Neural cell (in vitro differentiated cells): ENCODE measurements at regions not wholly inside any gene's neighbourhood (a gene's known extent, or its start where the extent isn't known, plus 50 kb on each side); places are given as distances from the start of the nearest gene placed in this dataset.

ENCODE experiments used
- EP300 ChIP-seq: fragments of 450-650 bp; conservative IDR thresholded peaks from 2 replicates; pipeline ENCODE4 v1.6.1; 2014; ENCODE audit warnings: antibody characterized with exemption, mild to moderate bottlenecking, moderate library complexity; ENCODE audit not compliant: poor library complexity, severe bottlenecking
- TF ChIP-seq, protein P1 (sequence below): fragments of 450-650 bp; IDR thresholded peaks from 2 replicates; pipeline ENCODE4 v1.5.1; 2014; ENCODE audit warnings: antibody characterized with exemption, mild to moderate bottlenecking, moderate library complexity; ENCODE audit not compliant: poor library complexity, severe bottlenecking

DNA sequence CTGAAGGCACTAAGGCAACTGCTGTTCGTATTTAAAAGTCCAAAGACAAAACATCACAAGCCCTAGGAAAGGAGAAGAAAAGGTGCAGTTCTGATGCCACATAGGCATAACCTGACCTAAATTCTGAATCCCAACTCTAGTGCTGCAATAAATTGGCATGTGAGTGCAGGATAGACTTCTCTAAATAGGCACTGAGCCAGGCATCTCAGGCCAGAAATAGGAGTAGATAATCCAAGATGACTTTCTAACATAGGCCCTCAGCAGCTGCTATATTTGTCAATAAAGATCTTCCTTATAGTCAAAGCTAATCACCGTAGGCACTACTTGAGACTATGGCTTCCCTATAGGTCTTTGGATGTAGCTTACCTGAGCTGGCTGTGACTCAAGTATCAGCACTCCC lies 1163.8 kb downstream of the SORCS1 start:
- TF ChIP-seq EP300 = no peak
- TF ChIP-seq, protein P1, sequence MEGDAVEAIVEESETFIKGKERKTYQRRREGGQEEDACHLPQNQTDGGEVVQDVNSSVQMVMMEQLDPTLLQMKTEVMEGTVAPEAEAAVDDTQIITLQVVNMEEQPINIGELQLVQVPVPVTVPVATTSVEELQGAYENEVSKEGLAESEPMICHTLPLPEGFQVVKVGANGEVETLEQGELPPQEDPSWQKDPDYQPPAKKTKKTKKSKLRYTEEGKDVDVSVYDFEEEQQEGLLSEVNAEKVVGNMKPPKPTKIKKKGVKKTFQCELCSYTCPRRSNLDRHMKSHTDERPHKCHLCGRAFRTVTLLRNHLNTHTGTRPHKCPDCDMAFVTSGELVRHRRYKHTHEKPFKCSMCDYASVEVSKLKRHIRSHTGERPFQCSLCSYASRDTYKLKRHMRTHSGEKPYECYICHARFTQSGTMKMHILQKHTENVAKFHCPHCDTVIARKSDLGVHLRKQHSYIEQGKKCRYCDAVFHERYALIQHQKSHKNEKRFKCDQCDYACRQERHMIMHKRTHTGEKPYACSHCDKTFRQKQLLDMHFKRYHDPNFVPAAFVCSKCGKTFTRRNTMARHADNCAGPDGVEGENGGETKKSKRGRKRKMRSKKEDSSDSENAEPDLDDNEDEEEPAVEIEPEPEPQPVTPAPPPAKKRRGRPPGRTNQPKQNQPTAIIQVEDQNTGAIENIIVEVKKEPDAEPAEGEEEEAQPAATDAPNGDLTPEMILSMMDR = no peak
